IPS-NIHi7 (cell line): ENCODE measurements at regions not wholly inside any gene's neighbourhood (a gene's known extent, or its start where the extent isn't known, plus 50 kb on each side); places are given as distances from the start of the nearest gene placed in this dataset.

Source experiments
- DNase-seq: peaks from one replicate; pipeline ENCODE4 v3.0.0; 2012; ENCODE audit warnings: mixed read lengths; ENCODE audit errors: extremely low spot score

DNA sequence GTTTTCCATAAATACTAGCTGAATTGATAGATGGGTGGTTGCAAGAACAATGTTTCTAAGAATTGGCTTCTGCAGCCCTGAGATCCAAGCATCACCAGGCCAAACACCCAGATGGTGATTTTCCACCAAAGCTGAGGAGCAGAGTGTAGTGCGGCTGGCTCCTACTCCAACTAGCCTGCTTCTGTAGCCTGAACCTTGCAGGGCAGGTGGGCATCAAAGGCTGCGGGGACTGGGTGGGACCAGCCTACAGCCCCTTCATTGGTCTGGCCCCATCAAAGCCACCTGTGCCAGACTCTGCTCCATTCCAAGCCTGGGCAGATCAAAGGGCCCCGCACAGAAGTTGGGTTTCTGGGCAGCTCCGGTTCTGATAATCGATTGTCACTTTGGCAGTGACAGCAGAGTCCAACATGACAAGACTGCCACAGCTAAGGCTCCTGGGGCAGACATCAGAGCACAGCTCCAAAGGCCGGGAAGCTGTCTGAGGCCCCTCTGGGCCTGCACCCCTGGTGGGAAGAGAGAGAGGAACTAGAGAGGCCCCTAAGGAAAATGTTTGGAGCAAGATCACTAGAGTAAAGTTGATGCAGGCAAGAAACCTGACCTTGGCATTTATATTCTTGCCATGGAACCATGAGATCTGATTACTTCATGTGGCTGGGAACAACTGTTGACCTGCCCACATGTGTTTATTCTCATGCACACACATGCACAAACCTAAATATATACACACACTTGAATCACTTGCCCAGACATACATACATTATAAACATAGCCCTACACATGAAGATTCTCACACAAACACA is 582.9 kb downstream of the INSC start:
- DNase-seq = no peak

DNA sequence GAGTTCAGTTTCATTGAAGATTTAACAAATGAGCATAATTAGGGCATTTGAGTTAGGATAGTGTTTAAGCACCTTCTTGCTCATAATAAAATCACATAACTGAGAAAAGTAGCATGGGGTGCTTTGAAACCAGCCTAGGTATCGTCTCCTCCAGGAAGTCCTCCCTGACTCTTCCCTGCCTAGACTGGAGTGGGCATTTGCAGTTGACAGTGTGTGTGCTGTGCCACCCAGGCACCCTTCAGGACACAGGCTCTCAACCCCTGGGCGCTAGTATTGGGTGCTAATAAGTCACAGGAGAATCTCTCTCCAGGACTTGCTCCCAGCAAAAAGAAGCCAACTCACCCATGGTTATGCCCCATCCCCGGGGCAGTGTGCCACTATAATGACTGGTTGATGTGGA is 584.1 kb downstream of the INSC start:
- DNase-seq = no peak

DNA sequence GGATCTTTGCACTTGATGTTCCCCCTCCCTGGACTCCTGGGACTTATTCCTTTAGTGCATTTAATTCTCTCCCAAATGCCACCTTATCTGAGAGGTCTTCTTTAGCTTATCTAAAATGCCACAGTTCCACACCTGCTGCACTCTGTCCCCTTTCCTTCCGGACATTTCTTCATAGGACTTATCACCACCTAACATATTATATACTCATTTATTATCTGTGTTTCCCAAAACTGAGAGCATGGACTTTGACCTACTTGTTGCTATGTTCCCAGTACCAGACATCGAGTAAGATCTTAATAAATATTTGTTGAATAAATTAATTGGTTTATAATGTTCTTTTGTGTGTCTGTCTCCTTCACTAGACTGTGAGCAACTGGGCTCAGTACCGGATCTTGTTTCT is 585.3 kb downstream of the INSC start:
- no peak for DNase-seq

DNA sequence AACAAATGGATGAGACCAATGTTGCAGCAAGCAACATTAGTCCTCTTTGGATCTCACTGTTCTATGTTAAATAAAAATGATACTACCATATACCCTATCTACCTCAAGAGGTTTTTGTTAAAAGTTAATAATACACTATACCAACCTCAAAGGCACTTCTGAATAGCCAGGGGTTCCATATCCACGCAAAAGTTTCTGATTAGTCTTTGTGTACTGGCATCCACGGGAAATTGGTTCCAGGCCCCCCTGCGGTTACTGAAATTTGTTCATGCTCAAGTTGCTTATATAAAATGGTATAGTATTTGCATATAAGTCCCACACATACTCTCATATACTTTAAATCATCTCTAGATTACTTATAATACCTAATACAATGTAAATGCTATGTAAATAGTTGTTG is 585.7 kb downstream of the INSC start:
- DNase-seq = no peak

DNA sequence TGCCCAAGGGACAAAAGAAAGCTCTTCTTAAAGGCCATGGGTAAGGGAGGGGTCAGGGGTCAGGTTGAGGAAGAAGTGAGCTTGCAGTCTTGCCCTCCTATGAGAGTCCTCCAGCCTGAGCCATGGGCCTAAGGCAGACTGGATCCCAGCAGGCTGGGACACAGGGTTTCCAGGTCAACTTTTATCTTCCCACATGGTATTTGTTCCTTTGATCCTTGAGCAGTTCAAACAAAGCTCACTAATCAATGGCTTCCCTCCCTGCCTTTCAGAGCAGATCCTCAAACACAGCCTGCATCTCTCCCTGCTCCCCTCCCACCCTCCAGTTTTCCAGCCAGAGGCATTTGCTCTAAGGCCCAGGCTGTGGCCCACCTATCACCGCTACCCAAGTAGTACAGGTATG is 589.3 kb downstream of the INSC start:
- no peak for DNase-seq

DNA sequence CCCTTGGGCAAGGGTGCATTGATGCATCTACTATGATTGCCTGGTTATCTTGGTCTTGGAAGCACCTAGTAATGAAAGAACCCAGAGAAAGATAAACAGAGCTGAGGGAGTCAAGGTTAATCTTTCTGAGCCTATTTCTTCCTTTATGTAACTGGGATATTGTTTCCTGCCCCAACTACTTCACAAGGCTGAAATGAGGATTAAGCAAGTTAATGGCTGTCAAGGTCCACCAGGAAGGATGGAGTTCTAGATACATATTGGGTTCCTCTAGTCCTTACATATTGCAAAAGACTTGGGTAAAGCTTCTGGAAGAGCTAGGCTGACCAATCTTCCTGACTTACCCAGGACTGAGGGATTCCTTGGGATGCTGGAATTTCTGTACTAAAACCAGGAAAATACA is 589.8 kb downstream of the INSC start:
- DNase-seq = no peak

DNA sequence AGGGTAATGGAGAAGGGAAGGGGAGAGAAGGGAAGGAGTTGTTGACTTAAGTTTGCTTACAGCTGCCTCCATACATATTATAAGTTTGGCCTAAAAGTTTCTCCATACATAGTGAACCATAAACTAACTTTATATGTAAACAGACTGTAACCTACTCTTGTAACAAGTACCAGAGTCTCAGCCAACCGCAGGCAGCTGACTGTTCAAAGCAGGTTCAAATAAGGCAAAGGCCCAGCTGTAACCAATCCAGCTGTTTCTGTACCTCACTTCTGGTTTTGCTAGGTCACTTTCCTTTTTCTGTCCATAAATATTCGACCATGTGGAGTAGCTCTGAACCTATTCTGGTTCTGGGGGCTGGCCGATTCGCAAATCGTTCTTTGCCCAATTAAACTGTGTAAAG is 591.2 kb downstream of the INSC start:
- DNase-seq = no peak

DNA sequence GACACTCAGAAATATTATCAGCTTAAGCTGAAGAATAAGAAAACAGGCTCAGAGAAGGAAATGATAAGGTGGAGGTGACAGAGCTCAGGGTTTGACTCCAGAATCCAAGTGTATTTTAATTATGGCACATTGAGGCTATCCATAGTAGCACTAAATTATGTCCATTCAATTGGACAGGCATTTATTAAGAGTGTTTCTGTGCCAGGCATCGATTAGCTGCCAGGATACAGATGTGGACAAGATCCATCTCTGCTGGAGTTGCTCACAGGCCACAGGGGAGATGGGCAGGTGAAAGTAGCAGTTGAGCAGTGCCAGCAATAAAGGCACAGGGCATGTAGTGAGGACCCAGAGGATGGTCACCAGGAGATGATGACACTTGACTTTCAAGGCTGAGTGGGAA is 592.5 kb downstream of the INSC start:
- no peak for DNase-seq

DNA sequence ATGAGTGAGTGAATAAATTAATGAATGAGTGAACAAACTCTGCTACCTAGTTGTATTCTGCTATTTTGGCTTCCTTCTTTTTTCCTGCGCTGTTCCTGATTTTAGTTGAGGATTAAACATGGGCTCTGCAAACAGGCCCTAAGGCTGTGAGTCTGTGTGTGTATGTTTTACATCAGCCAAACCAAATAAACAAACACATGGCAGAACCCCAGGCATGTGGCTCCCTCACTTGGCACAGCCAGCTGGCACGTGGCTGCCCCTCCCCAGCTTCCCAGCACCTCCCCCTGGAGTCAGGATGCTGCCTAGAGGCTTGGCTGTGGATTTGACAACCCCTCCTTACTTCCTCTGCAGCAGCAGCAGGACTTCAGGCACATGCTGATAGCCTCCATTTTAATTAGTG is 593.2 kb downstream of the INSC start:
- peak; percentile 49 for DNase-seq

DNA sequence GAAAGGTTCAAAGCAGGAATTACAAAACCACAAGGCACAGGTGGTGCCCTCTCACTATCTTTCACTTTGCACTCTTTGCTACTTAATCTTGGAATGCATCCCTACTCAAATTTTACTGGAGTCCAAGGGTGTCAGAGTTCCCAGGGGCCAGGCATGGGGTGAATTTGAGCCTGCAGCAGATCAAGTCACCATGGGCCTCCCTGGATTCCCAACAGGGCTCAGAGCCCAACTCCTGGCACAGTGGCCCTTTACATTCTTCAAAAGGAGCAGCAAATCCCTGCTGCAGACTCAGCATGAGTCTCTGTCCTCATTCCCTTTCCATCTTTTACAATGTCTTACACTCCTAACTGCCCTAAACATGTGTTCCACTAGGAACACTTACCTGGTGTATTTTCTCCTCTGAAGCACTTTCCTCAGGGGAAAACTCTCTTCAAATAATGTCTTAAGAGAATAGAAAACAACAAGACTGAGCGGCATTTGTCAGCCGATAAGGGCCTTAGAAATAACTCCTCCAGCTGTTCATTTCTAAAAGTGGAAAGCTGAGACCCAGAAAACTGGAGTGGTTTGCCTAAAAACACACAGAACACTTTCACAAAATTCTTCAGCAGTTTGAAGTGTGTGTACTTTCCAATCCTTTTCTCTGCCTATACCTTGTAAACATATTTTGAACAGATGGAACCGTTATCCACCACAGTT is 596.0 kb downstream of the INSC start:
- no peak for DNase-seq

DNA sequence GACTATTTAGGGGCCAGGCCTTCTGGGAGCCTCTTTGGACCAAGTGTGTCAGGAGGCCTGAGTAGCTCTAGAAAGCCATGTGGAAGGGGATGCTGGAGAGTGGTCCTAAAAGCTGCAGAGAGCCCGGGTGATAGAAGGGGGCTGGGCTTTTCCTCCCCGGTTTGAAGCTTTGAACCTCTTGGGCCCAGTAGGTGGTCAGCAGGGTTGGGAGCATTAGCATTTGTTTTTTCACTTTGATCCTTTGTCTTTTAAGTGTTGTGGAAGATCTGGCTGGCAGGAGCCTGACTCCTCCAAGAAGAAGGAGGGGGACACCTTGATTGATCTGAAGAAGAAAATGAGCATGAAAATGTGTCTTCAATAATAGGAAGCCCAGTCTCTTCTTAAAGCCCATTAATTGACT is 596.6 kb downstream of the INSC start:
- DNase-seq = peak; percentile 76

DNA sequence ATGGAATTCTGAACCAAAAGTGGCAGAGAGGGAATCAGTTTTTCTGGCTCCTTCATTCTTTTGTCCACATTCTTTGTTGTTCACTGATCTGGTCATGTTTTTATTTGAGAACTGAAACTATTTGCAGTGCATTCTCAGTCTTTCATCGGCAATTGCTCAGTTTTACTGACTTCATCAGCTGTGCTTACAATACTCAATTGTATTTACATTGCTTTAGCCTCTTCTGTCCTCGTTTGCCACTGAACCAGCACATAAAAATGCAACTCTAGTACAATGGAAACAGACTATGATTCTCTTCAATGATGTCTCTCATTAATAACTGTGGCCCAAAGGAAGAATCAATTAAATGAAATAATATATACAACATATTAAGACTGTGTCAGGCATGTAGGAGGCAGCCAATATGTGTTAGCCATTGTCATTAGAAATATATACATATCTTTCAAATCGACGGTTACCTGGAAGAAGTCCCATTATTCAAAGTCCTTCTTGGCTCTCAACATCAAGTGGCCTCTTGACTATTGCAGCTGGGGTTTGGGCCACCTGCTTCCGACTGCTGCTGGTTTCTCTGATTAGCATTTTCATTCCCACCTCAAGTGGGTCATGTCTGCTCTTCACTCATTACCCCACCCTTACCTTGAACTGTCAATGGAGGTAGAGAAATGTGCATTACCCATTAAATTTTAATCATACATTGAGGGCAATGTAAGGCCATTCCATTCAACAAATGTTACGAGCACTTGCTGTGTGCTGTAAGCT is 600.1 kb downstream of the INSC start:
- DNase-seq = no peak

DNA sequence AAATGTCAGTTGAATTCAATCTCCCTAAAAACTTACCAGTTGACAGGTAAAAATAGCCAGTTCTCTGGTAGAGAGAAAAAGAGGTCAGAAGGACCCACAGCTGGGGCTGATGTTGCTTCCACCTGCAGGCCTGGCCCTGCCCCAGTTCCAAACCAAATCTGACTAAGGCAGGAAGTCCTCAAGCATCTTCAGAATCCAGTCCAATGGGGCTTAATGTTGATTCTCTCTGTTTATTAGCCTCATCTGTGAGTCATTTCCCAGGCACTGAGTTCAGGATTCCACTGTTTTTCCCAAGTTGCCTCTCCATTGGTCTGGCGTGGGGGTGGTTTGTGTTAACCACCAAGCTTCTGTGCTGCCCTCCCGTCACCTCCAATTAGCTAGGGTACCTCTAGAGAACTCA is 601.8 kb downstream of the INSC start:
- DNase-seq = no peak

DNA sequence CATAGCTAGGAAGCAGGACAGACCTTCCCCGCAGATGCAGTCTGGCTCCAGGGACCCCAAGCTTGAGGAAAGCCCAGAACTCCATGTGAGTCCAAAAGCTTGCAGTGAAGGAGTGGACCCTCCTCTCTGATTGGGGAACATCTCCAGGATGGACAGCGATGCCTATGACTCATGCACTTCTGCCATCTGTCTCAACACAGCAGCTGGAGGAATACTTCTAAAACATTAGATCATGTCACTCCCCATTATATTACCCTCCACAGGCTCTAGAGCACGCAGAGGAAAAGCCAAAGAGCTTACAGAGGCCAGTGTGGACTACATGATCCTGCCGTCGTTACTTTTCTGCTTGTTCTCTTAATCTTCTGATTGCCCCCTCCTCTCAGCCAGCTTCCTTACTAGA is 605.7 kb downstream of the INSC start:
- no peak for DNase-seq

DNA sequence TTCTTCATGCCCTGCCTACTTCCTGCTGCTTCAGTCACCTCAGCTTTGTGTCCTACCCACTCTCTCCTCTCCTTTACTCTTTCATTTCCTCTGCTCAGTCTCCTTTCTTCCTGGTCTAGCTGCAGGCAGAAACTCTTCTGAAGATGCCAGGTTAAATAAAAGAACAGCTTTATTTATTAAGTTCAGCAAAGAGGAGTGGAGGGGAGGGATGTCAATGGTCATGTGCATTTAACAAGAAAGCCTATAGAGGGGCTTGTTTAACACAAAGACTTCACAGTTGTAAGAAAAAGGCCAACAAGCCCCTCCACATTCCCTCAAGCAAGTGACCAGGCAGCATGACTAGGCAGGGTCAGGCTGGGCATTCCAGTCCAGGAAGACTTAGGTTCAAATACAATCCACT is 609.2 kb downstream of the INSC start:
- no peak for DNase-seq

DNA sequence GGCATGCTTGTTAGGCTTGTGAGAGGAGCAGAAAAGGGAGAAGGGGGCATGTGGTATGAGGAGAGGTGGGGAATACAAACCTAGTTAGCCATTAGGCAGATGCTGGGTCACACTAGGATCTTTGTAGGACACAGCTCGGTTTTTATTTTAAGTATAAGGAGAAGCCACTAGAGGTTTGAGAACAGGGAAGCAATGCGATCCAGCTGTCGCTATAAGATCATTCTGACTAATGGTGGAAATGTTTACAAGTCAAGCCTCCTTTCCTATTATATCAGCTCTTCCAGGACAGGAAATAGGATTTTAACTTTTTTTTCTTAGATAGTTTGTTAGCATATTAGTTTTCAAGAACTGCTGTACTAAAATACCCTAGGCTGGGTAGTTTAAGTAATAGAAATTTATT is 609.9 kb downstream of the INSC start:
- DNase-seq = no peak

DNA sequence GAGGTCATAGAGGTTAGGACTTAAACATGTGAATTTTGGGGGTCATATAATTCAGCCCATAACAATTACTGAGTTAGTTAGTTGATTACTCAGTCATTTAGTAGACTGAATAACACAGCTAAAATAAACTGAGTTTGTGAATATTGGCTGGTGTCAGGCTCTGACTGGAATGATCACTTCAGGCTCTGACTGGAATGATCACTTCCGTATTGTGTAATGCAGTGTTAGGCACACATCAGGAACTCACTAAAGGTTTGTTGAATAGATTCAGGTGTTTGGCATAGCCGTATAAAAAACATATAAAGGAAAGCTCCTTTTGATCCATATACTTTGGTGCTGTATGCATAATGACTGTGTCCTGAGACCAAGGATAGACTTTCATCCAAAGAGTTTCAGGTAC is 610.5 kb downstream of the INSC start:
- no peak for DNase-seq

DNA sequence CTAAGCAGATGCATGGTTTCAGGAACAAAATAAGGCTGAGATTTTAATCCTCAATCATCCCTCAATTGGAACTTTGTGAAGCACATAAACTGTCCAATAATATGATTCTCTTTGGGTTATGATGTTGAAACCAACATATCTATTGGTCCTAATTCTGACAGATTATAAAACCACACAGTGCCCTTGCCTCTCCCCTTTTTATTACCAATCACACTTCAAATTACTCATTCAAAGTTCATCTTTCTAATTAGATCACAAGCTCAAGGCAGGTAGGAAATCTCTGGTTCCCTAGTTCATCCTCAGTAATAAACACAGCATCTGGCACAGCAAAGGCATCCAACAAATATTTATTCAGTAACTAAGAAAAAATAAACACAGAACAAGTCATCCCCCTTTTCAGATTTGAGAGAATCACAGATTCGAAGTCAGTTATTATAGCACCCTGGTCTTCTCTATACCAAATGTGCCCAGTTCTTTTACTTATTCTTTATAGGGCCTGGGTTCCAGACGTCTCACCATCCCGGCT is 611.6 kb downstream of the INSC start:
- no peak for DNase-seq

DNA sequence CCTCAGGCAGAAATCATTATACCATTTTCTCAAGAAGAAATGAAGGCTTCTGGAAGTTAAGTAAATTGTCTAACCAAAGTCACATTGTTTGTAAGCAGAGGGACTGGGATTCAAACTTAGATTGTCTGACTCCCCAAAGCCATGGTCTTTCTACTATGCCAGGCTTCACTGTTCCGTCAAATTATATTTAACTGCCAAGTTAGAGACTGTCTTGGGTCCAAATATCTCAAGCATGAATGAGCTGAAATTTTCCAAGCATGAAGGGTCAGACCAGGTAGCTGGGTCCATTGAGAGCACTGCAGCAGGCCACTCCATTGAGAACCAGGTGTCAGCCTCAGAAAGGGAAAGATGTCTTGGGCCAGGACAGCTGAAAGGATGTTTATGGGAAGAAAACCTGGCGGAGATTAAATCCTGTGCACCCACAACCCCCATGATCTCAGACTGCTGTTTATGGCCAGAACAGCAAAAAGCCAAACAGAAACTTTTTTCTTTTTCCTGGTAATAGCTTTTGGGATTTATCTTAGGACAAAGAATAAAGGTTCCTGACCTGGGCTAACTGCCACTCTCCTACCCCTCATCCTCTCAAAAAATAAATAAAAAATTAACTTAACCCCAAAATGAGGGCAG is 612.3 kb downstream of the INSC start:
- no peak for DNase-seq

DNA sequence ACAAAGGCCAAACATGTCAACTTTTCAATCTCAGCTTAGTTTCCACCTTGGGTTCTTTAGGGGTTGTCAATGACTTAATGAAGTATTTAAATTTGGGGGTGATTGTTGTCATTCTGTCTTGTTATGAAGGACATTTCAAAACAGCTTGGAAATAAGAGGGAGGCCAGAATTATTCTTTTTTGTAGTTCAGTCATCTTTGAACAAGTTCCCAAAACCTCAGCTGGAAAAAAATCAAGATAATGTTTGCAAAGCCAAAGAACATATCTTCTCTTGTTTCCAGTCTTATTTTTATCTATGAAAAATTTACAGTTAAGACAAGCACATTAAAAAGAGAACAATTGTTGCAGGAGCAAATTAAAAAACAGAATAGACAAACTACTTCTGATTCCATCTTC is 612.8 kb downstream of the INSC start:
- no peak for DNase-seq

DNA sequence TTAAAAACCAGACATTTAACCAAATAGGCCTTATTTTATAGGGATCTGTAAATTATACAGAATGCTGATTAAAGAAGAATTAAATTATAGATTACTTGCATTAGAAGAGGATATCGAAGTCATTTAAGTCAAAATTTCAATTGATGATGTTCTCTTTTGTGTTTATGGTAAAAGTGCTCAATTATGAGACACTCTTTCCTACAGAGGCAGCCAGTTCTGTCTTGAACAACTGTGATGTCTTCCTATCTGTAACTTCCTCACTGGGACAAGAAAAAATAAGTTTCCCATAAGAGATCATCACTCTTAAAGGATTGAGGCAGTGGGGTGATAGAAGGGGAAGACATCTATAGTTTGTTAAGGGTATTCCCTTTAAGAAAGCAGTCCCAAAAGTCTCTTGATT is 613.5 kb downstream of the INSC start:
- no peak for DNase-seq
